Activated CD8-positive, alpha-beta T cell treated with anti-CD3 and anti-CD28 coated beads for 36 hours (primary cell): ENCODE measurements at regions not wholly inside any gene's neighbourhood (a gene's known extent, or its start where the extent isn't known, plus 50 kb on each side); places are given as distances from the start of the nearest gene placed in this dataset.

ENCODE experiments used
- ATAC-seq: fragments of 200-7000 bp; cut with Tn5 transposase; one replicate; pipeline ENCODE4 v1.10.0; 2021; ENCODE audit warnings: mild to moderate bottlenecking, moderate library complexity
- CTCF ChIA-PET: fragments of 350-600 bp; sonication (Branson Sonifier 250); formaldehyde crosslinking; loops from one replicate; lab custom pipeline; 2021; ENCODE audit warnings: antibody characterized with exemption; lab: Charles Lee
- POLR2A ChIA-PET: fragments of 350-600 bp; sonication (Branson Sonifier 250); formaldehyde crosslinking; loops from one replicate; lab custom pipeline; 2021; ENCODE audit warnings: antibody characterized with exemption; lab: Charles Lee
- DNase-seq: peaks from one replicate; pipeline ENCODE4 v3.0.0-alpha.2; 2020
- H3K27ac Mint-ChIP-seq: one replicate; pipeline ENCODE4 v1.8.0; 2021; ENCODE audit warnings: mild to moderate bottlenecking, mixed read lengths
- H3K27me3 Mint-ChIP-seq: one replicate; pipeline ENCODE4 v1.8.0; 2021; ENCODE audit warnings: mixed read lengths
- H3K36me3 Mint-ChIP-seq: one replicate; pipeline ENCODE4 v1.8.0; 2021; ENCODE audit warnings: low read depth, mixed read lengths
- H3K4me1 Mint-ChIP-seq: one replicate; pipeline ENCODE4 v1.8.0; 2021; ENCODE audit warnings: low read depth, mixed read lengths
- H3K4me3 Mint-ChIP-seq: one replicate; pipeline ENCODE4 v1.8.0; 2021; ENCODE audit warnings: mild to moderate bottlenecking, moderate library complexity, mixed read lengths
- H3K9me3 Mint-ChIP-seq: one replicate; pipeline ENCODE4 v1.8.0; 2021; ENCODE audit warnings: mixed read lengths
- CTCF ChIP-seq: fragments of 200-600 bp; IDR thresholded peaks from one replicate; pipeline ENCODE4 v1.8.0; 2022; ENCODE audit warnings: antibody characterized with exemption, mild to moderate bottlenecking
- intact Hi-C: fragments of 100-400 bp; cut with micrococcal nuclease; formaldehyde crosslinking; loops from one replicate; pipeline ENCODE4 v1.10.0; 2022

GRCh38 chr14:22122829-22123560 is 449.4 kb upstream of the OR4E1 start:
- Mint-ChIP-seq H3K9me3 (no peaks in the 10 kb centered on the region), H3K4me3 (peak overlapping the region; percentile 80), H3K4me1 (peaks cover 10% of the 10 kb centered on the region), H3K27me3 (no peaks in the 10 kb centered on the region), H3K27ac (peak overlapping the region; percentile 92), H3K36me3 (peaks cover 3% of the 10 kb centered on the region)
- no peak for TF ChIP-seq CTCF
- ATAC-seq (peak; percentile 56), DNase-seq (no peak)
- intact Hi-C loops = no loop called here
- CTCF ChIA-PET = interaction anchor here (0.7 to 2.9 kb wide), 19 partner anchors 9 to 447 kb away, joined by 3 to 18 read pairs (median 4); no protein-coding TSS in a partner anchor
- POLR2A ChIA-PET = interaction anchor here (0.8 to 1.6 kb wide), 4 partner anchors 21 to 408 kb away, joined by 3 to 5 read pairs (median 4); no protein-coding TSS in a partner anchor

GRCh38 chr14:22122227-22122818 is 448.7 kb upstream of the OR4E1 start:
- H3K27me3 Mint-ChIP-seq = no peaks in the 10 kb centered on the region
- peak overlapping the region; percentile 80 for H3K4me3 Mint-ChIP-seq
- CTCF ChIA-PET = interaction anchor here (0.7 to 2.9 kb wide), 20 partner anchors 10 to 447 kb away, joined by 3 to 18 read pairs (median 4); no protein-coding TSS in a partner anchor
- DNase-seq = peak; percentile 30
- peak overlapping the region; percentile 92 for H3K27ac Mint-ChIP-seq
- POLR2A ChIA-PET = interaction anchor here (0.9 to 1.6 kb wide), 2 partner anchors 22 to 409 kb away, joined by 3 to 5 read pairs; no protein-coding TSS in a partner anchor
- H3K4me1 Mint-ChIP-seq = peaks cover 10% of the 10 kb centered on the region
- H3K9me3 Mint-ChIP-seq = no peaks in the 10 kb centered on the region
- ATAC-seq = peak; percentile 7
- intact Hi-C loops = no loop called here
- peak; percentile 13 for TF ChIP-seq CTCF
- peaks cover 3% of the 10 kb centered on the region for H3K36me3 Mint-ChIP-seq

- Mint-ChIP-seq H3K4me1 (peaks cover 15% of the 10 kb centered on the region), H3K27me3 (no peaks in the 10 kb centered on the region), H3K9me3 (no peaks in the 10 kb centered on the region), H3K36me3 (peaks cover under 1% of the 10 kb centered on the region), H3K4me3 (peak overlapping the region; percentile 56), H3K27ac (no peak overlapping the region)
- no peak for TF ChIP-seq CTCF
- ChIA-PET POLR2A (no interaction called here), CTCF (interaction anchor here (1.5 to 1.6 kb wide), 2 partner anchors 12 to 13 kb away, joined by 5 to 6 read pairs; no protein-coding TSS in a partner anchor)
- intact Hi-C loops = no loop called here
- no peak for DNase-seq
- ATAC-seq = no peak
These were observed 445.4 kb upstream of the OR4E1 start for GRCh38 chr14:22118899-22119477.

GRCh38 chr14:22113401-22113800 is 439.8 kb upstream of the OR4E1 start:
- no peaks in the 10 kb centered on the region for H3K36me3 Mint-ChIP-seq
- H3K27ac Mint-ChIP-seq = peak overlapping the region; percentile 72
- DNase-seq (peak; percentile 38), ATAC-seq (peak; percentile 41)
- CTCF ChIA-PET = interaction anchor here (1.0 to 2.2 kb wide), 4 partner anchors 29 to 457 kb away, joined by 3 to 5 read pairs (median 4); no protein-coding TSS in a partner anchor
- POLR2A ChIA-PET = interaction anchor here (0.9 to 1.3 kb wide), 2 partner anchors 413 to 443 kb away, joined by 3 read pairs; no protein-coding TSS in a partner anchor
- H3K27me3 Mint-ChIP-seq = no peaks in the 10 kb centered on the region
- no peaks in the 10 kb centered on the region for H3K9me3 Mint-ChIP-seq
- no peak for TF ChIP-seq CTCF
- peak overlapping the region; percentile 62 for H3K4me3 Mint-ChIP-seq
- intact Hi-C loops = no loop called here
- H3K4me1 Mint-ChIP-seq = peaks cover 18% of the 10 kb centered on the region
